GM19324 (cell line): ENCODE measurements at regions not wholly inside any gene's neighbourhood (a gene's known extent, or its start where the extent isn't known, plus 50 kb on each side); places are given as distances from the start of the nearest gene placed in this dataset.

Source experiments
- ATAC-seq: cut with Tn5 transposase; IDR thresholded peaks from one replicate; pipeline ENCODE4 v1.9.1; 2021; ENCODE audit warnings: mild to moderate bottlenecking, moderate library complexity; ENCODE audit not compliant: unreplicated experiment, low FRiP score

DNA sequence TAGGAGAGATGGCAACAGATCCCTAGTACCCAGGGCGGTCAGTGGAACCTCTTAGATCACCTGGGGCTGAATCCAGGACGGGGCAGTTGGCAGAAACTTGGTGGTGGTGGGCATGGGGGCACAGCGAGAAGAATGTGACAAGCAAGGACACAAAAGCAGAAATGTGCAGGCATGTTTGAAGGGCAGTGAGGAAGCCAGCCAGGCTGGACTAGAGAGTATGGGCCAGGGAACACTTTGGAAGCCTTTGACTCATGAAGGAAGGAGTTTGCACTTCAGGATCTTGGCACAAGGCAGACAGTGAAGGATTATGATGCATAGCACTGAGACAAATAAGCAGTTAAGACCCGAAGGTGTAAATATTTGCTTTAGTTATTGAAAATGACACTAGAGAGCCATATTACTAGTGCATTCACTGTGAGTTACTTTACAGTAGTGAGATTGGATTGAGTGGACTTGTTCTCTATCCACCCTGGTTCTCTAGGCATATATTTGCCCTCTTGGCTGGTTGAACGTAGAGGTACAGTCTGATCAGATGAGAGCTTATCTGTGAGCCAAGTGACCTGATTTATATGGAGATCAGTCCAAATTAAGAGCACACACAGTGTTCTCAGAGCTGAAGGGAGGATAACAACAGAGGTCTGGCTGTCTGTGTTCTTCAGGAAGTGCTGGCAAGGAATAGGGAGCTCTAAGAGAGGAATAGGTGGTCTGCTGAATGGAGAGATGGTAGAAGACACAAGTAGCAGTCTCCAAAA is 210.4 kb downstream of the SNX19 start:
- ATAC-seq: no peak

DNA sequence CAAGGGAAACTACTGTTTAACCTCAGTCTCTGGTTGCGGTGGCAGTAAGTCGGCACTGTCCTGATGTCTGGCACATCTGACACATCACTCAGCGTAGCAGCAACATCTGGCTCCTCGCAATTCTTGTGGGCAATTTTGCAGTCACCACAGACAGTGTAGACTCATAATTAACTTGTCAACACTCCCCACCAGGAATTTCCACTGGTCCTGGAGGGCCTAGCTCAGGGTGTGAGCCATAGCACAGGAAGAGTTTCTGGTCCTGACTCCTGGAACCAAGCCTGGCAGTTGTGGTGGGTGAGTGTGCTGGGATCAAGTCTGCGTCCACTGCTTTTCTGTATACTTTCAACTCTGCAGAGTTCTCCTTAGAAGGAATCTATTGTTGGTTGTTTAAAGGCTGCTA is 209.7 kb downstream of the SNX19 start:
- no peak for ATAC-seq

- no peak for ATAC-seq
Observed at GRCh38 chr11:130707217-130707616, 209.1 kb downstream of the SNX19 start.

GRCh38 chr11:130709531-130709930 is 206.7 kb downstream of the SNX19 start:
- no peak for ATAC-seq

GRCh38 chr11:130710021-130710420 is 206.3 kb downstream of the SNX19 start:
- no peak for ATAC-seq

DNA sequence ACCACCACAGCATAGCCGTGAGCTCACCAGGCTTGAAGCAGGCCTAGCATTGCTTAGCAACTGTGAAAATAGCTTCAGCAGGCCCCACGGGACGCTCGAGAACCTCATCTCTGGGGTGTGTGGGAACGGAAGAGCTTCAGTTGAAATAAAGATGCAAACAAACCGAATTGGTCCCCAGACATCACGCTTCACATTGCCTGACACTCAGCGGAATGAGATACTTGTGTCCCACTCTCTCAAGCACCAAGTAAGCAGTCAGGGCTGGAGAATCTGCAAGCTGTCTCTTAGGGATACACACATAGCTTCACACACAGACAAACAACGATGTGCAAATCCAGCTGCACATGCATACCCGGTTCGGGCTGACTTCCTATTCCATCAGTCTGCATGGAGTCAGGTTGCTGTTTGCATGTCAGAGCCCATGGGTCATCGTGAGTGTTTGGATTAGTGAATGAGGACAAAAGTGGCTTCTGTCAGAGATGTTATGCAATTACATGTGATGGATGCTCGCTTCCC is 205.7 kb downstream of the SNX19 start:
- no peak for ATAC-seq

DNA sequence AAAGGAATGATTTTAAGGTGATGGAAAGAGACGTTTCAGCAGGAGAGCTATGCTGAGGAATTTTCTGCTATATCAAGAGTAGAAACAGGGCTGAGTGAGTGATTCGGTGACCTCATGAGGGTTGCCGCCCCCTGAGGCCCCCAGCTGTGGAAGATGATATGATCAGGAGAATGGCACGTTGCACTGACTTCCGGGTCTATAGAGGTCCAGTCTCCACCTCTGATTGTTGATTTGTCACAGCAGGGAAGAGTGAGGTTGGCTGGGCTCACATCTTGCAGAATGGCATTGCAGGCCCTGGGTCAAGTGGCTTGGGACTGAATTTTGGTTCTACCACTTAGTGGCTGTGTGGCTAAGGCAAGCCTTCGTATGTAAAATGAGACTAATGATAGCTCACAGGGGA is 205.1 kb downstream of the SNX19 start:
- no peak for ATAC-seq

GRCh38 chr11:130712480-130712879 is 203.8 kb downstream of the SNX19 start:
- no peak for ATAC-seq

- no peak for ATAC-seq
Observed at GRCh38 chr11:130715085-130715876, 201.0 kb downstream of the SNX19 start.

GRCh38 chr11:130715877-130716220 is 200.4 kb downstream of the SNX19 start:
- ATAC-seq: no peak

DNA sequence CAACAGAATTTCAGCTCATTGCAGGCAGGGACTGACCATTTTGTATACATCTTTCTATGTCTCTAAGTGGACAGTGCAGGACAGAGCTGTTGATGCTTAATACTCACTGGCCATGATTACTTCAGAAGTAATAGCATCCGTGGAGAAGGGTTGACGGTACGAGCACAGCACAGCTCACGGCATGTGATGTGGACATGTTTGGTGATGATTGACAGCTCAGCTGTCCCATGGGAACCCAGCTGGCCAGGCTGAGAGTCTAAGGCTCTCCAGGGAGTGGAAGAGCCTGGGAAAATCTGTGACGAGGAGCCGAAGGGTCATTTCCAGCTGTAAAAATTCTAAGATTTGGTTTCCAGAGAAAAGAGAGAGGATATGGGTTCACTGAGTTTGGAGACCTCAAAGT is 198.2 kb downstream of the SNX19 start:
- ATAC-seq: no peak

- no peak for ATAC-seq
Observed at GRCh38 chr11:130719220-130719915, 196.9 kb downstream of the SNX19 start.

GRCh38 chr11:130720232-130721022 is 195.9 kb downstream of the SNX19 start:
- ATAC-seq: no peak

DNA sequence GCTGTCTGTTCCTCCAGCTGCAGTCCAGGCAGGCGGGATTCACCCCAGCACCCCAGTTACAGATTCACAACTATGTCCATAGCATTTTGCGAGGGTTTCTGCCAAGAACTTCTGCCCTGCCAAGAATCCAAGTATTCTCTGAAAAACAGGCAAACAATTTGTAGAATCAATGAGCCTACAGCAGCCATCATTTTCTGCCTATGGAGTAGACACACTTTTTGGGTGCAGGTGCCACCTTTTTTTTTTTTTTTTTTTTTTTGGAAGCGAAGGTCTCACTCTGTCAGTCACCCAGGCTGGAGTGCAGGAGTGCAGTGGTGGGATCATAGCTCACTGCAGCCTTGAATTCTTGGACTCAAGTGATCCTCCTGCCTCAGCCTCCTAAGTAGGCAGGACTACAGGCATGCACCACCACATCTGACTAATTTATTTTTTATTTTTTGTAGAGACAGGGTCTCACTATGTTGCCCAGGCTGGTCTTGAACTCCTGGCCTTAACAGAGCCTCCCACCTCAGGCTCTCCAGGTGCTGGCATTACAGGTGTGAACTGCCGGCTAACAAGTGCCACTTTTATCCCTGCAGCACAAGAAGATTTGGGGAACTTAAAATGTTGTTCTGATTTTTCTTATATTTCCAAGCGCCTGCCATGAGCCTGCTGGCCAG is 195.1 kb downstream of the SNX19 start:
- ATAC-seq: no peak

DNA sequence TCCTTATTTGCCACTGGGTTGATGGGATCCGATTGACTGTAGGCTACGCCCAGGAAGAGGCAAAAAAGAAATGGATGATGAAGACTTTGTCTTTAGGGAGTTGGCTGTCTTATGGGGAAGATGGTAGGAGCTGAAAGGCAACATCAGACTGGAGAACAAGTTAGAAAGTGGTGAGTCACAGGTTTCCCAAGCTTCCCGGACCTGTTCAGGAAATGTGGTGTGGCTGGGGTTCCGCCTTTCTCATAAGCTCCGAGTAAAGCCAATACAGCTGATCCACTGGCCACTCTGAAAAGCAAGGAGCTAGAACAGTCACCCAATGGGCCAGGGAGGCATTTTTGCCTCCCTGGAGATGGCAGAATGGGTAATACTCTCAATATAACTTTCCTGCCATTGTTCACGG is 194.5 kb downstream of the SNX19 start:
- ATAC-seq: no peak

GRCh38 chr11:130722401-130722800 is 193.9 kb downstream of the SNX19 start:
- ATAC-seq: no peak

GRCh38 chr11:130725421-130726233 is 190.7 kb downstream of the SNX19 start:
- ATAC-seq: no peak

DNA sequence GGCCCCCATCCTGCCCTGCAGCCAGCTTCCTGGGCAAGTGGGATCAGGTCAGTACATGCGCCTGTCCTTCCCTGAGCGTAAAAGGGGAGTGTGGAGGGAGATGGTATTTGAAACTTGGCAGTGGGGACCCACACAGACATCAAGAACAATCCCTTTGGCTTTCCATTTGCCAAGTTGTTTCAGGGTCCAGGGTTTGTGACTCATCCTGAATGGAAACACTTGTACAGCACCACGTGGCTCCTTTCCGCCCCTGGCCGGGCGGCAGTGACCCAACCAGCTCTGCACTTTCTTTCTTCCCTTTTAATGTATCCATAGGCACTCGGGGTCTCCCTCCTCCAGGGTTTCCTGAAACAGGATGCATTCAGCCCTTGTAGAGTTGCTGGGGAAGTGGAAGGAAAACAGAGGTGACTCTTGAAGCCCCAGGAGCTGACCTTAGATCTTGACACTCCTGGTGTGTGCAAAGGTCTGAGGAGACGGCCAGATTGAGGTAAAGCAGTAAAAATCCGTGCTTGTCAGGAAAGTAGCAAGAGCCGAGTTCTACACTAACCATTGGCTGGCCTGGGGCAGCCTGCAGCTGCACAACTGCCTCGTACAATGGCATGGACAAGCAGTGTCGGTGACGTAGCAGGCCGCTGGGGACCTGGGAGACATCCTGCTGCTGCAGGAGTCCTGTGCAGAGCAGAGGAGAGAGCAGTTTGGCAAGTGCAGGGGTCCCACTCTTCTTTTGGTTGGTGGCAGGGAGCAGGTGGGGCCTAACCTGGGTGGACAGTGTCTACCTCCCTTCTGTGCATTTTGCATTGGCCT is 189.8 kb downstream of the SNX19 start:
- ATAC-seq: no peak
